DMS53 treated with DMSO at 0.1 percent for 48 hours (cell line): ENCODE measurements at regions not wholly inside any gene's neighbourhood (a gene's known extent, or its start where the extent isn't known, plus 50 kb on each side); places are given as distances from the start of the nearest gene placed in this dataset.

Experiments
- DNase-seq: peaks from one replicate; lab custom pipeline; 2025; ENCODE audit not compliant: unreplicated experiment; lab: John Stamatoyannopoulos, UW

GRCh38 chr9:106580546-106580945 is 282.4 kb upstream of the ZNF462 start:
- no peak for DNase-seq

- DNase-seq: no peak
Observed at GRCh38 chr9:106581973-106582372, 281.0 kb upstream of the ZNF462 start.

- DNase-seq: no peak
Observed at GRCh38 chr9:106583751-106584150, 279.2 kb upstream of the ZNF462 start.

GRCh38 chr9:106587042-106587441 is 275.9 kb upstream of the ZNF462 start:
- DNase-seq: no peak

GRCh38 chr9:106588626-106589025 is 274.3 kb upstream of the ZNF462 start:
- DNase-seq: no peak

GRCh38 chr9:106590759-106591505 is 272.0 kb upstream of the ZNF462 start:
- no peak for DNase-seq

GRCh38 chr9:106593201-106593600 is 269.8 kb upstream of the ZNF462 start:
- no peak for DNase-seq

GRCh38 chr9:106596984-106597383 is 266.0 kb upstream of the ZNF462 start:
- DNase-seq: no peak

- DNase-seq: no peak
Observed at GRCh38 chr9:106600955-106601560, 261.9 kb upstream of the ZNF462 start.

GRCh38 chr9:106602344-106602743 is 260.6 kb upstream of the ZNF462 start:
- DNase-seq: no peak

- DNase-seq: peak; percentile 27
Observed at GRCh38 chr9:106613250-106613737, 249.7 kb upstream of the ZNF462 start.

- no peak for DNase-seq
Observed at GRCh38 chr9:106615118-106615889, 247.7 kb upstream of the ZNF462 start.

- DNase-seq: no peak
Observed at GRCh38 chr9:106616026-106616425, 246.9 kb upstream of the ZNF462 start.

GRCh38 chr9:106616851-106617345 is 246.1 kb upstream of the ZNF462 start:
- no peak for DNase-seq

- DNase-seq: no peak
Observed at GRCh38 chr9:106619211-106619610, 243.8 kb upstream of the ZNF462 start.

GRCh38 chr9:106620081-106620480 is 242.9 kb upstream of the ZNF462 start:
- no peak for DNase-seq

- no peak for DNase-seq
Observed at GRCh38 chr9:106620866-106621265, 242.1 kb upstream of the ZNF462 start.

- DNase-seq: no peak
Observed at GRCh38 chr9:106621313-106622163, 241.4 kb upstream of the ZNF462 start.

GRCh38 chr9:106622164-106622487 is 240.8 kb upstream of the ZNF462 start:
- DNase-seq: no peak

- no peak for DNase-seq
Observed at GRCh38 chr9:106623558-106623957, 239.4 kb upstream of the ZNF462 start.

GRCh38 chr9:106625259-106625789 is 237.6 kb upstream of the ZNF462 start:
- no peak for DNase-seq
